HS-27A (cell line): ENCODE measurements at regions not wholly inside any gene's neighbourhood (a gene's known extent, or its start where the extent isn't known, plus 50 kb on each side); places are given as distances from the start of the nearest gene placed in this dataset.
"Not testable (repeated sequence)": the region's sequence is repeated elsewhere in the genome, so short reads cannot be mapped to it uniquely, and the experiment has no call there.

ENCODE experiments used
- DNase-seq: peaks from one replicate; pipeline ENCODE4 v3.0.0-alpha.2; 2012; ENCODE audit warnings: low read depth, missing footprints

- no peak for DNase-seq
Measured at GRCh38 chr10:57959318-57960006, 308.2 kb downstream of the IPMK start.

GRCh38 chr10:57955076-57955475, 312.6 kb downstream of the IPMK start:
- no peak for DNase-seq

- no peak for DNase-seq
Measured at GRCh38 chr10:57952741-57953140, 315.0 kb downstream of the IPMK start.

DNA sequence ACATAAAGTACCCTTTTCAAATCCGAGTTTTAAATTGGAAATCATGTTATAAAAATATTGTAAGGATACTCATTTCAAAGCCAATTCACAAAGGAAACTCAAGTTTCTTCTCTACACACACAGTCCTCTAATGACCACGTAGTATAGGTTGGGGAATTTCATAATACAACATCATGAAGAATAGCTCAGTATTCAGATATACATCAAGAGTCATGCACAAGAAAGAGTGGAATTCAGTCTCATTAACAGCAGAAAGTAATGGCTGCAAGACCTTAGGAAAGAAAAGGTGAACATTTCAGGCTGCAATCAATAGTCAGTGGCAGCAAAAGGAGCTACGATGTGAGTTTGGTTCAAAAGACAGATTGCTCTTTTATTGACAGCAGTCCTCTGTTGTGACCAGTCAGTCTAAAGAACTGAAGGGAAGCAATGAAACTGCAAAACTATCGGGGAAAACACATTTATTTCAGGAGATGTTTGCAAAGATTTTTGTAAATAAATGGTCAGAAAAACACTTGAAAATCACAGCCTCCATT, 317.2 kb downstream of the IPMK start:
- DNase-seq = no peak

GRCh38 chr10:57948796-57949195, 318.9 kb downstream of the IPMK start:
- no peak for DNase-seq

DNA sequence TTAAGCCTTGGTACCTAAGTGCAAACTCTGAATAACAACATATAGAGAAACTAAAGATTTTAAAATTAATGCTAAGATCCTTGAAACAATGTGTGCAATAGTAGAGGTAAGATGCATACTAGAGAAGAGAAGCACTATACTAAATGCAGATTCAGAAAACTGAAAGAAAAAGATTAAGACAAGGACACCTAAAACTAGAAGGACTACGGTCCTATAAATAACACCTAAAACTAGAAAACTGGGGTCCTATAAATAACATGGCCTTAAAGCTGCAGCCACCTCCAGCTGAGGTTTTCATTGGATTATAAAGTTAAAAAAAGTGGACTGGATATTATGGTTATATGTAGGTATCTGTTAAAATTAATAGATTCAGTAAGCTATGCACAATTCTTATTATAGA, 320.9 kb downstream of the IPMK start:
- DNase-seq = no peak

GRCh38 chr10:57943701-57944100, 324.0 kb downstream of the IPMK start:
- DNase-seq = no peak

- DNase-seq = no peak
Measured at GRCh38 chr10:57925045-57925444, 342.6 kb downstream of the IPMK start.

- no peak for DNase-seq
Measured at GRCh38 chr10:57921140-57921539, 346.6 kb downstream of the IPMK start.

GRCh38 chr10:57919864-57920263, 347.8 kb downstream of the IPMK start:
- no peak for DNase-seq

DNA sequence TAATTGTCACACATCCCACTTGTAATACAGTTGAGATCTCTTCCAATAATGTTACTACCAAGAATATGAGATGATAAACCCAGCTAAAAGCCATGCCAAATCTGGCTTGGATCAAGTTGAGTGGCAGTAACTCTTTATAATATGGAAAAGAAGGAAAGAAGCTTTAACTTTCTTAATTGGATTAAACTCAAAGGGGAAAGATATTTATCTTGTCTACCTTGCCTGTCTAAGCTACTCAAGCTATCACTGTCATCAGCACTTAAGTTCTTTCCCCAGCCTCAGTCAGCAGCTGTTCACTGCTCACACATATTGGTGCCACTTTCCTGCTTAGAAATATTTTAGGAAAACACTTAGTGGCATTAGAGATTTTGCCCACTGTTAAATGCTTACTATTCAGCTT, 350.7 kb downstream of the IPMK start:
- no peak for DNase-seq

DNA sequence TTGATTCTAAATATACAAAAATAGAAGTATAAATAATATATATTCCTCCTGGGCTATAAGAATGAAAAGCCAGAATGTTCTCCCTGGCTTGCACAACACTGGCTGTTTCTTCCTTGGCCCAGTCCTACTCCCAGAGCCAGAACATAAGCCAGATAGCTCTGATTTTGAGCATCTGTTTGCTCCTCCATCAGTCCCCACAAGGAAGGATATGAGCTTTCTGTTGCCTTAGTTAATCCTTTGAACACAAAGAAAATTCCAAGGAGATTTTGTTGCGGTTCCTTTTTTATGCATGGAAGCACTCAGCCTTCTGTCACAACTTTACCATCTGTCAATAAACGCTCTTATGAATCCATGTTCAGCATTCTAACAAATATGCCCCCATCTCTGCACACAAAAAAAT, 361.8 kb downstream of the IPMK start:
- no peak for DNase-seq

DNA sequence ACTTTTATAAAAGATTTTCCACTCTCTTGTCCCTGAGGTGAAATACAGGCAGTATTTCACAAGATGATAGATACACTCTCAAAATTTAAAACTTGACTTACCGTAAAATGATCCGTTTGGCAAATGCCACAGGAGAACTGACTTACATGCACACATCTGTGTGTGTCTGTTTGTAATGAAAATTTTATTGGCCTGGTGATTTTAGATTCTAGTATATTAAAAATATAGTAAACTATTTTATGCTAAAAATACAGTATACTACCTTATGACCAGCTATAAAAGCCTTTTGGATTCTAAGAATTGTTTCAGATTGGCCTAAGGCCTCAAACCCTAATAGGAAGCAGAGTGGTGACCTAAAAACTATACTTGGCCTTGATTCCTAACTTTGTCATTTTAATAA, 362.7 kb downstream of the IPMK start:
- DNase-seq = no peak

- DNase-seq = no peak
Measured at GRCh38 chr10:57898231-57898630, 369.5 kb downstream of the IPMK start.

- no peak for DNase-seq
Measured at GRCh38 chr10:57897611-57898010, 370.1 kb downstream of the IPMK start.

- DNase-seq = no peak
Measured at GRCh38 chr10:57894361-57894760, 373.3 kb downstream of the IPMK start.

GRCh38 chr10:57891201-57892006, 376.3 kb downstream of the IPMK start:
- no peak for DNase-seq

GRCh38 chr10:57890691-57891090, 377.0 kb downstream of the IPMK start:
- no peak for DNase-seq

- DNase-seq = not testable (repeated sequence)
Measured at GRCh38 chr10:57885618-57885968, 382.1 kb downstream of the IPMK start.

DNA sequence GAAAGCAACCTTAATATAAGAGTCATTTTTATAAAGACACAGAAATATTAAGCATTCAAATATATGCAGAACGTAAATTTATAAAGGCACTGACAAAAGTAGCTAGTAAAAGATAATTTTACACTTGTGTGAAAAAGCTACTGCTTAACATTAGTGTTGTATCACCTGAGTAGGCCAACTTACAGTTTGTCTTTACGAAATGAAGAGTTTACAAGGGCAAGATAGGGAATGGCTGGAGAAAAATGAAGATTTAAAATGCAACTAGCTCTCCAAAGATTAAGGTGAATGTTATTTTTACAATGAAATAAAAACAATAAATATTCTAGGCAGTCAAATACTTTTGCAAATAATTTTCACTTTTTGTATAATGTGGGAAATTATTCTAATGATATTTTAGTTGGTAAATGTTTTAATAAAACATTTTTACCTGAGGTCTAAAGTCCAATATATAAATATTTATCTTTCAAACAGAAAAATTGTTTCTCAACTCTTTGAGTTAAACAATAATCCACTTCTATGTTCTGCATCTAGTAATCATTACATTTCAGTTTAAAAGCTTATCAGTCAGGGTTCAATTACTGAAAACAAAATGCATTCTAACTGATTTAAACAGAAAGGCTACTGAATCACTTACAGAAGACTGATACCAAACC, 382.6 kb downstream of the IPMK start:
- DNase-seq = no peak

GRCh38 chr10:57884407-57884806, 383.3 kb downstream of the IPMK start:
- no peak for DNase-seq

DNA sequence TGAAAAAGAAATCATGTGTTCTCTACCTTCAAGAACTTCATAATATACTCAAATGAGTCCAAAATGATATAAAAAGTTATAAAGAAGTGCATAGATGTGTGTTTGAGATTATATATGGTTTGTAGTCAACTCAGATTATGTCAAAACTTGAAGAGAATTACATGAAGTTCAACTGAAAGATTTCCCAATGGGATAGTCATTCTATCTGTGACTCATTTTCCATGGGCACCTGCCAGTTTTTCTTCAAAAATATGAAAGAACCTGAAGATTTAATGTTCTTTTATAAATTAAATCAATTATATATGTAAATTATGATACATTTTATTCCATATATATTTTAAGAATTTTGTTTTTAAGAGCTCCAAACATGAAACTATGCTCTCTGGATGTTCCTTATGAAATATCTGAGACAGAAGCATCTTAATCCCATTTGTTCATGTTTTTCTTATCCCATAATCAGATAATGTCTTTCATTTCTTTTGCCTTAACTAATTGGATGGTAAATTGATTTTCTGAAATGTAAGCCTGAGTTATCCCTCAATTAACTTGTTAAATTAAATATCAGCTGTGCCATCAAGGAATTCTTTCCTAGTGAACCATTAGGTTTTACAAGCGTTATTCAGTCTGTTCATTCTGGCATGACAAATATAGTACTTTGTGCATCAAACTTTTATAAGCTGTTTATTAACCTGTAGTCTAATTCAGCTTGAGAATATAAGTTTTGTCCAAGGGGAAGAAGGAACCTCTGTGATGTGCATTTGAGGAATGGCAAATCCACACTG, 387.1 kb downstream of the IPMK start:
- no peak for DNase-seq
